Loucy (cell line): ENCODE measurements at regions not wholly inside any gene's neighbourhood (a gene's known extent, or its start where the extent isn't known, plus 50 kb on each side); places are given as distances from the start of the nearest gene placed in this dataset.

Source experiments
- CTCF ChIP-seq: fragments of 200-600 bp; sonication (generic); conservative IDR thresholded peaks from 2 replicates; pipeline ENCODE4 v1.5.1; 2014; ENCODE audit warnings: mild to moderate bottlenecking, antibody characterized with exemption, low read length
- EZH2phosphoT487 ChIP-seq: fragments of 200-600 bp; IDR thresholded peaks from 2 replicates; pipeline ENCODE4 v1.6.1; 2018; ENCODE audit warnings: antibody characterized with exemption, mild to moderate bottlenecking, moderate library complexity, borderline replicate concordance

DNA sequence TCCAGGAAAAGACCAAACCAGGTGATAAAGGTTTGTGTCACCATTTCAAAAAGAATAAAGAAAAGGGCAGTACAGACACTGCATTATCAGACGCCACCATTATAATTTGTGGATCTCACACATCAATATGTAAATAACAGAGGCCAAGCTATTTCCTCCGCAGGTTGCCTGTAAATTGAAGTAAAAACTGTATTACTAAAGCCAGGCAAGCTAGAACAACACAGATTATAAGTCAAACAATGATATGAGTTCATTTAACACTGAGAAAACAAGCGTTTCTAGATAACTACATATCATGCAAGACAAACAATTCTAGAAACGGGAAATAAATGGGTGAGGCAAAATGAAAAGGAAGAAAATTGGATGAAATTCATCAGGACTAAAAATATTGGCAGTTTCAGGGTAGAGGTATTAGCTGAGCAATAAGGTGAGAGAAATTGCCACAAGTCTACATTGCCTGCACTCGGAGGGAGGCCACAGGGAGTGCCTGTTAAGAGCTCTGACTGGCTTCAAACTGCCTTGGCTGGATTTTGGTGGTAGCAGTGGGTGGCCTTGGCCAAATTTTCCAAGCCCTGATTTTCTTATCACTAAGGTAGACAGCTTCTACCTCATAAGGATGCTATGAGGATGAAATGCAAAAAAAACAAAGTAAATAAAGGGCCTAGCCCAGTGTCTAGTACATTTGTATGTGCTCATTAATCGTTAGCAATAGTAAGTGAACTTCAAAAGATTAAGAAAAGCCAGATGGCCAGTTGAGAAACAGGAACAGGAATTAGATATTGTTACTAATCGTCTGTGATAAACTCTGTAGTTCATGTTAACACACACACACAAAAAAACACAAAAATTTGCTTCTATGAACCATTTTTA is 240.0 kb upstream of the NFE2L3 start:
- TF ChIP-seq CTCF: no peak
- TF ChIP-seq EZH2phosphoT487: no peak
